Ramos (cell line): ENCODE measurements at regions not wholly inside any gene's neighbourhood (a gene's known extent, or its start where the extent isn't known, plus 50 kb on each side); places are given as distances from the start of the nearest gene placed in this dataset.
"Not testable (repeated sequence)": the region's sequence is repeated elsewhere in the genome, so short reads cannot be mapped to it uniquely, and the experiment has no call there.

Experiments
- in situ Hi-C: fragments of 300-500 bp; cut with MboI; formaldehyde crosslinking; loops from one replicate; pipeline ENCODE4 v1.14.3; 2022; ENCODE audit warnings: low sequenced_read_pairs; ENCODE audit not compliant: unreplicated experiment

DNA sequence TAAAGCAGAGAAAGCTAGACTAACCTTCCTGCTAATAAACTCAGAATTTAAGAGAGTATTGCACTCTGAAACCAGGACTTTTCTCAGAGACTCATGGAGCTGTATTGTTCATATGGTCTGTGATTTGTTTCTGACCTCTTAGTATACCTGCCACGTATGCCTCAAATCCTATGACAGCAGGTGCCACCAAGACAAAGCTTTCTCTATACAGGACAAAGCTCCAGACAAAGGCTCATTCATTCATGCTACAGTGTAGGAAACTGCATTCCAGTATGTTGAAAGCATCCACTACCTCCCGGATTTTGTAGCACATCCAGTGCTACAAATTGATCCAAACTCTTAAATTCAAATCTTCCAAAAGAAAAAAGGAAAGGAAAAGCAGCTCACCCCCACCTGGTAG lies 178.3 kb downstream of the CHIC2 start:
- in situ Hi-C loops = no loop called here

DNA sequence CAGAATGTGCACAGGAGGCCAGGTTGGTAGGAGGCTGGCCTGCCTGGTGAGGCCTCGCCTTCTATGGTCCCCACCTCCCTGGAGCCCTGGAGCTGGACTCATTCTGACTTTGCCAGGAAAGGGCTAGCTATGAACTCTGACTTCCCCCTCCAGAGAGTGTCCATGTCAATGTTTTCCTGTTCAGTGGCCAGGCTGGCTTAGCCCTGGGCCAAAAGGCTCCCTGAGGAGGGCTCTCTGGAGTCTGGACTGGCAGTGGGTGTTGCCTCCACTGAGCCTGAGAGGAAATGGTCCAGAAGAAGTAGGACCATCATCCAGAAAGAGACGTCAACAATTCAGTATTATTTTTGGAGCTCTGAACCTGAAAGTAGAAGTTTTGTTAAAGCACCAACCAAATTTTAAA lies 178.7 kb downstream of the CHIC2 start:
- in situ Hi-C loops = no loop called here

DNA sequence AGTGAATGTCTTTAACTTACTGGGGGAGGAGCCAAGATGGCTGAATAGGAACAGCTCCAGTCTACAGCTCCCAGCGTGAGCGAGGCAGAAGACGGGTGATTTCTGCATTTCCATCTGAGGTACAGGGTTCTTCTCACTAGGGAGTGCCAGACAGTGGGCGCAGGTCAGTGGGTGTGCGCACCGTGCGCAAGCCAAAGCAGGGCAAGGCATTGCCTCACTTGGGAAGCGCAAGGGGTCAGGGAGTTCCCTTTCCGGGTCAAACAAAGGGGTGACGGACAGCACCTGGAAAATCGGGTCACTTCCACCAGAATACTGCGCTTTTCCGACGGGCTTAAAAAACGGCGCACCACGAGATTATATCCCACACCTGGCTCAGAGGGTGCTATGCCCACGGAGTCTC lies 187.3 kb downstream of the CHIC2 start:
- in situ Hi-C loops = not testable (repeated sequence)

DNA sequence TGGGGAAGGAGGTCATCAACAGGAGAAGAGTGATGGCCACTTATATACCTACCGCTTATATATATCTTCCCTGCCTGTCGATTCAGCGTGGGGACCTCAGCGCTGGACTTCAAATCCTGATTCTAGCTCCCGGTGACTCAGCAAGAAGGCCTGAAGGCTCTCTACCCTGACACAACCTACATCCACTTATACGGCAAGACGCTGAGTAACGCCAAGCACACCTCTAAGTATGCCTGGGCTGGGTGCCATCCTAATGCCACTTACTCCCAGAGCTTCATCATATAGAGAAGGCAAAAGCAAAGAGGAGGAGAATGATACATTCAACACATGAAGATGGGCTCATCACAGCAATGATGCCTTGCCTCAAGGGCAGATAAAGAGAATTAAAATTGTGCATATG lies 198.3 kb downstream of the CHIC2 start:
- in situ Hi-C loops = no loop called here

DNA sequence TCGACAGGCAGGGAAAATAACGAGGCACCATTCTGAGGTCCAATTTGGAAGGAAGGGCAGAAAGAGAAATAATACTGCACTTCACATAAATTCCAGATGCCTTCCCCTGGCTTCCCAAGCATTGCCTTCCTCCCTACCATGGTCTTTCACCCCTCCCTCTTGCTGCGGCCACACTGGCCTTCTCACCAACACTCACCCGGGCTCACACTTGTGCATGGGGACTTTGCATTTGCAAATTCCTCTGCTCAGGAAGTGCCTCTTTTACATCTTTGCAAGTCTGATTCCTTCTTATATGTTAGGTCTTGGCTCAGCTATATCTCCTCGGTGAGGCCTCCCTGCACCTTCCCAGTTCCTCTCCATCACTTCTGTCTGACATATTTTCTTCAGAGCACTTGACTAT lies 199.4 kb downstream of the CHIC2 start:
- in situ Hi-C loops = no loop called here

DNA sequence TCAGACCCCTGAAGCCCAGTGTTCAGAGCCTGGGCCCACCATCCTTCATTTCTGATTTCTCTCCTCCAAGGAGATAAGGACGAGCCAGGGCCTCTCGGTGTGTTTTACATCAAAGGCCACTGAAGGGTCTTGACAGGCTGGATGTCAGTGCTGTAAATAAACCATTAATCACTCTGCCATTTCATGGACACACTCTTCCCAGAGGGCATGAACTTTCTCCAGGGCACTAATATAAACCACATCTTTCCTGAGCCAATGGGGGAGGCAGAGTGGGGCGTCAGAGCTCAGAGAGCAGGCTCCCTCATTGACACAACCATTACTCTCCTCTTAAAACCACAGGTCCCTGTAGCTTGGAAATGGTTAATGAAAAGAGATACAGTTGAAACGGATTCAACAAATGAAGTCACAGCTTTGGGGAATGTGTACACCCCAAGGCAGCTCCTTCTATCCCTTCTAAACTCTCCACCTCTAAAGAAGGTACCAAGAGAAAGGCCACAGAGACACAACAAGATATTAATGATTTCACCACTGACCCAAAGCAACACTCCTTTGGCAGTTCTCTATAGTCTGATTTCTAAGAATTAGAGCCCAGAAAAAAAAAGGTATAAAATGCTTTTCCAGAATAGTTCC lies 200.6 kb downstream of the CHIC2 start:
- in situ Hi-C loops = no loop called here

DNA sequence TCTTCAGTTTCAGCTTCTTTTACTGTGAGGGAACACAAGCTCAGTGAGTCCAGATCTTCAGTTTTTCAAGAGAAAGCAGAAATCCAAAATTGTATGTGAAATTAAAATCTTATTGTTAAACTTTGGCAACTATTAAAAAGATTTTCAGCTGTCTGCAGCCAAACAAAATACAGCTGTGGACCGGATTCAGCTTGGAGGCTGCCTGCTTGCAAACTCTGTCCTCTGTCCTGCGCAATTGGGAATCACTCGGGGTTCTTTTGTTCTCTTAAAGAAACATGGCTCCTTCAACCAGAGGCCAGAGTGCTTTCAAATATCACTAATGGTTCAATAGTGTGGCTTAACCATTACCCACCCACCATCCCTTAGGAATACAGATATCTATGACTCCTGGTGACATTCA lies 201.2 kb downstream of the CHIC2 start:
- in situ Hi-C loops = no loop called here

GRCh38 chr4:53861856-53862610 lies 202.4 kb downstream of the CHIC2 start:
- in situ Hi-C loops = no loop called here

DNA sequence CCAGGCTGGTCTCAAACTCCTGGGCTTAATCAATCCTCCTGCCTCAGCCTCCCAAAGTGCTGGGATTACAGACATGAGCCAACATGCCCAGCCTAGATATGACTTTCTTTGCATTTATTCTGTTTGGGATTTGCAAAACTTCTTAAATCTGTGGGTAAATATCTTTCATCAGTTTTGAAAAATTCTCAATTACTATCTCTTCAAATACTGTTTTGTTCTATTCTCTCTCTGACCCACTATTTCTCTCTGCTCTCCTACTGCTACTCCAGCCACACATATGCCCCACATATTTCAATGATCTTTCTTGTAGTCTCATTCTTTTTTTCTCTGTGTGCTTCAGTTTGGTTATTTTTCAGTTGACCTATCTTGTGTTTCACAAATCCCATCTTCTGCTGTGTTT lies 205.1 kb downstream of the CHIC2 start:
- in situ Hi-C loops = no loop called here

DNA sequence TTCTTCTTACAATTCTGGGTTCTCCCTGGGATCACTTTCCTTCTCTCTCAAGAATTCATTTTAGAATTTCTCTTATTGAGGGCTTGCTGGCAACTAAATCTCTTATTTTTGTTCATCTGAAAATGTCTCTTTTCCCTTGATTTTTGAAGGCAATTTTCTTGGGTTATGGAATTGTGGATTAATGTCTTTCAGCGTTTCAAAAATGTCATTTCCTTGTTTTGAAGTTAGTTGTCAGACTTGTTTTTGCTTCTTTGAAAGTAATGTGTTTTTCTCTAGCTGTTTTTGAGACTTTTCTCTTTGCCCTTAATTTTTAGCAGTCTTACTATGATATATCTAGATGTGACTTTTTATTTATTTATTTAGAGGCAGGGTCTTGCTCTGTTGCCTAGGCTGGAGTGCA lies 205.7 kb downstream of the CHIC2 start:
- in situ Hi-C loops = no loop called here

DNA sequence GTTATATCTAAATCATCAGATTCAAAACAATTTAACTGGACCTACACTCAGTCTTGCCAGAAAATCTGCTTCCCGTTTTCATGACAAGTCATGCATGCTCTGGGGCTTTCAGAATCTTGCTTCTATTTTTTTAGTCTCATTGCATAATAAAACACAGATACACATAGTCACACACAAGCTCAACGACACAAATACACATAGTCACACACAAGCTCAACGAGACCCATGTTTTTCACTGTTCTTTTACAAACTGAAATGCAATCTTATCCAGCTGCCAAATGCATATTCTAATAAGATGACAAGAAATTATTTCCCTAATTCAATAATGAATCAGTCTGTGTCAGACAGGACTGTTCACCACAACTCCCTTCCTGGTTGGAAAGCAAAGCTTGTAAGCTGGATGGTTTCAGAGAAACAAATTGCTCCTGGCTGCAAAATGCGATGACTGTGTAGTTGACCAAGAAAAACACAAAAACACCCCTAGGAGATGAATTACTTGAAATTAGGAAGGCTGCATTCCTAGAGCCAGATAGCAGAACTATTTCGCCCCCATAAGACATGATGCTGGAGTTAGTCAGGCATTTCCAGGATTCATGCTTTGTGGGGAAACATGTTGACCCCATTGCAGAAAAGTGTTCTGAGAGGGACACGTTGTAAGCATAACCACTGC lies 208.7 kb downstream of the CHIC2 start:
- in situ Hi-C loops = no loop called here

DNA sequence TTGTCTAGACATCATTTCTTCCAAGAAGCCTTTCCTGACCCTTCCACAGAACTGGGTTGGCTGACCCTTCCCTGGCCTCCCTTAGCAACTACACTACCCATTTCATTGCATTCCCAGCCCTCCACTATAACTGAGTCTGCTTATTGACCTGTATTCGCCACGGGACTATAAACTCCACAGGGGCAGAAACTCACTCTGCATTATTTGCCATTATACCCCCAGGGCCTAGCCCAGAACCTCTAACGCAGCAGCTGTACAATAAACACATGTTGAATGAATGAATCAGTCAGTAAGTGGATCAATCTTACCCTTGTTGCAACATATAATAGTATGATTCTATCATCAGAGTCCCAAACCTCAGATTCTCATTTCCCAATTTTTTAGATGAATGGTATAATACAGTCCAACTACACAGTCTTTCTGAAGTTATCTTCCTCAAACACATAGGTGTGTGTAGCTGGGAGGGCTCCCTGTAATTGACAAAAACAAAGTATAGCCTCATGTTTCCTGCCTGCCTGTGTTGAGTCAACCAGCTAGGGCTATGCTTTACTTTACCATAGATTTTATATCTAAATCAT lies 209.3 kb downstream of the CHIC2 start:
- in situ Hi-C loops = no loop called here

DNA sequence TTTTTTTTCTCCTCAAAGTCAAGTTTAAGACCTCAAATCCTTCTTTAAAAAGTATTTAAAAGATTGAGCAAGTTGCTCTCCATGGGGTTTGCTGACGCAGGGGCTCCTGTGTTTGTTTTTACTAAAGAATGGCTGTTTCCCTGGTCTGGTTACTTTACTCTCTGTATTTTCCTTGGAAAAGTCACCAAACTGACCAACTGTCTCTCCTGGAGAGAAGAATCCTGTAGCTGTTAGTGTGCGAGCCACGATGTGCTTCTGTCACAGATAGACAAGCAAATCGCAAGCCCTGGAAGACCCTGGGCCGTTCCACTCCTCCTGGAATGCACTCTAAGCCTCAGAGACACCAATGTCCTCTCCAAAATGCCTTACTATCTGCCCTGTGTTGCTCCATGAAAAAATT lies 212.1 kb downstream of the CHIC2 start:
- in situ Hi-C loops = no loop called here

DNA sequence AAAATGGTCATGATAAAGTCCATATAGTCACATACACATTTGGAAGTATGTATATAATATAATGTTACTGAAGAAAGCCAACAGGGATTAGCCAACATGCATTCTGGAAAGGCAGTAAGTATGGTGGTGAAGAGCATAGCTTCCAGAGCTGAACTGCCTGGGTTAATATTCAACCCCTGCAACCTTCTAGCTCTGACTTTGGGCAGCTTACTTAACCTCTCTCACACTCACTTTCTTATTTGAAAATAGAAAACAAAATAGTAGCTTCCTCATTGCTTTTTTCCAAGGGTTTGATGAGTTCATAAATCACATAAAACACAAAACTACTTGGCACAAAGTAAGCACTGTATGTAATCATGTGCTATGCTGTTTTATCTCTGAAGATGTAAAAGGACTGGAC lies 216.4 kb downstream of the CHIC2 start:
- in situ Hi-C loops = no loop called here

DNA sequence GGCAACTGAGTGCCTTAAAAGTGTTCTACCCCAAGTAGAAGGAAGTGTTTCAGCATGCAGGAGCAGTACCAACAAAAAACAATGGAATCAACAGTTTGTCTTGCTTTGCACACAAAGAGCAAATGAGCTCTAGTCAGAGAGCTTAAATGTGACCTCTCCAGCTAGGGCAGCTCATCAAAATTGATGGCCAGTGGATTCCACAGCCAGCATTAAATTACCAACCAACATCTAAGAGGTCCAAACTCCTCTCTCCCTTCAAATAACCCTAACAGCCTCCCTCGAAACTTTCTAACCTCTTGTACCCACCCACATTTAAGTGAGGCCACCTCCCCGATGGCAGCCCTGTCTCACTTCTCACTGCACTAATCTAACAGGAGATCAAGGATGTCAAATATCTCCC lies 219.9 kb downstream of the CHIC2 start:
- in situ Hi-C loops = no loop called here

DNA sequence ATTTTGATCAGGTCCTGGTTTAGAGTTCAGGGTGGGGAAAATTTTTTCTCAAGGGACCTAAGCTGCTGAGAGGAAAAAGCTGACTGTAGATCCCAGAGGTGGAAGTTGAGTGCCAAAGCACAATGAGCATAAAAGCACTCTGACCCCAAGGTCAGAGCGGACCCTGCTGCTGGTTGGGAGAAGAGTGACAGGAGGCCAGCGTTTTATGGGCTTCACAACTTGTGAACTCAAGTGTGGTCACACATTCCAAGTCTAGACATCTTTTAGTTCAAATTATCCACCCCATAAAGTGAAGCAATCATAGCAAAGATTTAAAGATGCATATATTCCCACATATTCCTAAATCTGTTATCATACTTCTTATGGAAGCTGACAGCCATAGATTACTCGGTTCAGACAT lies 220.3 kb downstream of the CHIC2 start:
- in situ Hi-C loops = no loop called here

GRCh38 chr4:53841711-53842110 lies 222.7 kb downstream of the CHIC2 start:
- in situ Hi-C loops = no loop called here

DNA sequence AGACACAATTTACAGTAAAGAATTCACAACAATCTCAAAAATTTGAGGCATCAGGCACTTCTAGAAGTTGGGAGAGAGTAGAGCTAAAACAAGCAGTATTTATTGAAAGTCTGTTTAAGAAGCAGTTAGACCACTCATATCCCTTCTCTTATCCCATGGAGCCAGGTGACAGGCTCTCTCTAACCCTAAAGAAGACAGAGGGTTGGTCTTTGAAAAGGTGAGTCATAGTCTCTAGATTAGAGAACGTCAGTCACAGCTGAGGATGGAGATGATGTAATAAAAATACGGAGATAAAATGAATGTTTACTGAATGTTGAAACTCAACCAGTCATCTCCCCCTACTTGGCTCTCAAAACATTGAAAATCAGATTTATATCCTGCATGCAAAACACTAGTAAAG lies 223.8 kb downstream of the CHIC2 start:
- in situ Hi-C loops = no loop called here

DNA sequence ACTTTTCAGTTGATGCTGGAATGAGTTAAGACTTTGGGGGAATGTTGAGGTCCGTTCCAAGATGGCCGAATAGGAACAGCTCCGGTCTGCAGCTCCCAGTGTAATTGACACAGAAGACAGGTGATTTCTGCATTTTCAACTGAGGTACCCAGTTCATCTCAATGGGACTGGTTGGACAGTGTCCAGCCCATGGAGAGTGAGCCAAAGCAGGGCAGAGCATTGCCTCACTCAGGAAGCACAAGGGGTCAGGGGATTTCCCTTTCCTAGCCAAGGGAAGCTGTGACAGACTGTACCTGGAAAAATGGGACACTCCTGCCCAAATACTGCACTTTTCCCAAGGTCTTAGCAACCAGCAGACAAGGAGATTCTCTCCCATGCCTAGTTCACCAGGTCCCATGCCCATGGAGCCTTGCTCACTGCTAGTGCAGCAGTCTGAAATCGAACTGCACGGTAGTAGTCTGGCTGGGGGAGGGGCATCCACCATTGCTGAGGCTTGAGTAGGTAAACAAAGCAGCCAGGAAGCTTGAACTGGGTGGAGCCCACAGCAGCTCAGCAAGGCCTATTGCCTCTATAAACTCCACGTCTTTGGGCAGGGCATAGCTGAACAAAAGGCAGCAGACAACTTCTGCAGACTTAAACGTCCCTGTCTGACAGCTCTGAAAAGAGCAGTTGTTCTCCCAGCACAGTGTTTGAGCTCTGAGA lies 231.0 kb downstream of the CHIC2 start:
- in situ Hi-C loops = not testable (repeated sequence)

GRCh38 chr4:53832549-53832948 lies 231.9 kb downstream of the CHIC2 start:
- in situ Hi-C loops = no loop called here

- in situ Hi-C loops = no loop called here
Measured at GRCh38 chr4:53830511-53830910, 233.9 kb downstream of the CHIC2 start.
